Muscle of back (tissue), 3 donors: ENCODE measurements at regions not wholly inside any gene's neighbourhood (a gene's known extent, or its start where the extent isn't known, plus 50 kb on each side); places are given as distances from the start of the nearest gene placed in this dataset.

Experiments used
- DNase-seq, 3 donors: peaks; one replicate each; pipeline versions ENCODE4 v3.0.0 to v3.0.0-alpha.2; 2013

DNA sequence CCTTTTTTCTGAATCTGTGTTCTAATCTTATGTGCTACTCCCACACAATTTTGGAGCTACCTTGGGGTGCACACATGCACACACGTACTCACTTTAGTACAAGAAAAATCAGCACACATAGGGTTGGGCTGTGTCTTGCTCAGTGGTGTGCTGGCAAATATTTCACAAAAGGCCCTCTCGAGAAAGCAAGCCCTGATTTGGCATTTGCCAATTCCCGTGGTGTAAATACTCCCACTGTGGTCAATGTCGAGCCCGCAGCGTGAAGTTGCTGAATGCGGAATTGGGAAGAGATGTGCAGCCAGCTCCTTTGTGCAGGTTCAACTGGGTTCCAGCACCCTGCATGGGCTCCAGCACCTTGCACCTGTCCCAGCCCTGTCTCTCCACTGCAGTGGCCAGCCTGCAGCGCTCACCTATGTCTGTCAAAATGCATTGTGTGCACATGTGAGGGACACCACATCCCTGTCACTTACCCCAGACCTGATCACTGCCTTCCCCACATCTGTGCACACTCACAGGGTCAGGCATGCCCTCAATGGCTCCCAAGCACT lies 78.4 kb upstream of the WNT4 start:
- no peak for DNase-seq

DNA sequence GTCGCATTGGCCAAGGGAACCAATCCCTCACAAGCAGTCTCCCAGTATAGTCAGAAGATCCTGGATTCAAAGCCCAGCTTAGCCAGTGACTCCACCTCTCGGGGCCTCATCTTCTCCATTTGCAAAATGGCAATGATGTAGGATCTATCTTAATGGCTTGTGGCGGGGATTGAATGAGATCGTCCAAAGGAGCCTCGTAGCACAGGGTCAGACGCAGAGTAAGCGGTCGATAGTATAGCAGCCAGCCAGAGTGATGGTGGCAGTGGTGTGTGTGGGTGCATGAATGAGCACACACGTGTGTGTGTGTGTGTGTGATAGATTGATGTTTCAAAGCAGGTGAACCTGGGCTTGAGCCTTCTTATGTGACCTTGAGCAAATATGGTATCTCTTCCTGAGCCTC lies 79.8 kb upstream of the WNT4 start:
- no peak for DNase-seq

DNA sequence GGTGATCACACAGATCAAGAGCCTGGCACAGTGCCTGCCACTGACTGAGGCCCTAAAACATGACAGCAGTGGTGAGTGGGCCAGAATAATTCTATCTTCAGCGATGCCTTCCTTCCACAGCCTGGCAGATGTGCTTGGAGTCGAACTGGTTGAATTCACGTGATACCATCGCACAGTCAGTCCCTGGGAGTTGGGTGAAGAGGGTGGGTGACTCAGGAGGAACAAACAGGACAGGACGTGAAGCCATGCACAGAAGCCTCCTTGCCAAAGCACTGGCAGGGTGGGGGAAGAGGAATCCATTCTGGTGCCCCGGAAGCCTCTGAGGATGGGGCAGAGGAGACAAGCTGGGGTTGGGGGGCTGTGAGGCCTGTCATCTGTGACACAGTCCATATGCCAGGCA lies 80.3 kb upstream of the WNT4 start:
- DNase-seq, result no peak

DNA sequence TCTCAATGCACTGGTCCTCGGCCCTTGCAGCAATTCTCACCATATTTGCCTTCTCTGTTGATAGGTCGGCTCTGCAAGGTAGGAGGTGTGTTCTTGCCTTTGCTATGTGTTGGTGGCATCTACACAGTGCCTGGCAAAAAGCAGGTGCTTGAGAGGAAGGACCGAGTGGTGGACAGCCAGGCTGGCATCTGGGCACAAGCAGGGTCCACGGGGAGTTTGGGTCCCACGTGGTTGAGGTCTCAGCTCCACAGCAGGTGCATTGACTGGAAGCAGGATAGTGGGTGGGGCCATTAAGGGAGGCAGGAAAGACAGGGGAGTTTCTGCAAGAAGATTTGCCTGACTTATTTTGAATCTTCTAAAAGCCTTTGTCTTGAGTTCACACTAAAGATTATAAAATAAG lies 81.2 kb upstream of the WNT4 start:
- DNase-seq, result no peak

DNA sequence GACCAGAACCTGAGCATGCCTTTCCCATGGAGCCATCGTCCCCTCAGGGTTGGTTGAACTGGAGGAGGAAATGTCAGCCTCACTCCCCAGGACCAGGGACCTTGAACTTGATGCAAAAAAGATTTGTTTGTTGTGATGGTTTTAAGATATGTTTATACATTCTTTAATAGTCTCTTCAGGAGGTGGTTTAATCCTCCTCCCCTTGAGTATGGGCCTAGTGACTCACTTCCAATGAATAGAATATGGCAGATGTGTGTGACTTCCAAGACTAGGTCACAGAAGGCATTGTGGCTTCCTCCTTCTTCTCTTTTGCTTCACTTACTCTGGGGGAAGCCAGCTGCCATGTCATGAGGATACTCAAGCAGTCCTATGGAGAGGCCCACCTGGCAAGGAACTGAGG lies 81.7 kb upstream of the WNT4 start:
- DNase-seq, result no peak

DNA sequence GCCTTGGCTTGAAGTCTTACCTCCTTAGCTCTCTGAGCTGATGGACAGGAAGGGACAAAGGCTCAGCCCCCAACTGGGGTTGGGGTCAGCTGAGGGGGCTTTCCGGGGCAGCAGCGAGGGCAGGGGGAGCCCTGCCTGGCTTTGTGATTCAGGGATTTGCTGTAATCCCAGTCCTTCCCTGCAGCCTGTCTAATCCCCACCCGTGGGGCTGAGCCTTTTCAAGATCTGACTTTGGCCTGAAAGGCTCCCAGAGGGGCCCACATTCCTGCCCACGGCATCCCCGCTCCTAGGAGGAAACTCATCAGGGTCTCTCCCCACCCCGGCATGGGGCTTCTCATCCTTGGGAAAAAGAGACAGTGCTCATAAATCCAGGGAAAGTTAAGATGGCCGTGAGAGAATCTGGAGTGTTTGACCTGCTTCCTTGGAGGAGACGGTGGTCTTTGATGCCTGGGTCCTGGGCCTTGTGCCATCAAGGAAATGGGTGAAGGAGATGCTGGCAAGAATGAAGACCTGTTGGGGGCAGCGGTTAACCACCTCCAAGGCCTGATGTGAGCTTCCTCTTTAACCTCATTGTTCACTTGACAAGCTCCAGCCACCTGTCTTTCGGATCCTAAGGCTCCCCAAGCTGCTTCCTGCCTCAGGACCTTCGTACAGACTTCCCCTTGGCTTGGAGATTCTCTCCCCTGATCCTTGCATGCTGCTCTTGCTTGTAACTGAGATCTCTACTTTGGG lies 83.1 kb upstream of the WNT4 start:
- DNase-seq, result no peak

DNA sequence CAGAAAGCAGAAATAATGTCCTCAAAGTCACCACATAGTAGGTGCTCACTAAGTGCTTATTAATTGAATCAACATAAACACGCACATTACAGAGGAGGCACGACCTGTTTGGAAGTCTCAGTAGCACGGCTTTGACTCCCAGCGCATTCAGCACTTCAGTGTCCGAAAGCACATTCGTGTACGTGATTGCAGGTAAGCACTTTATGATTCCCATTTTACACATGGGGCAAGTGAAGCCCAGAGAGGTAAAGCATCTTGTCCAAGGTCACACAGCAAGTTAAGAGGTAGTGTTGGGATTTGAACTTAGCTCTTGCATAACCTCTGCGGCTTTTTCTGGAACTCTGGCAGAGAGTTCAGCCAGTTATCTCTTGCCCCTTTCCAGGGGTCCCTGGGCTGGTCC lies 85.2 kb upstream of the WNT4 start:
- no peak for DNase-seq

DNA sequence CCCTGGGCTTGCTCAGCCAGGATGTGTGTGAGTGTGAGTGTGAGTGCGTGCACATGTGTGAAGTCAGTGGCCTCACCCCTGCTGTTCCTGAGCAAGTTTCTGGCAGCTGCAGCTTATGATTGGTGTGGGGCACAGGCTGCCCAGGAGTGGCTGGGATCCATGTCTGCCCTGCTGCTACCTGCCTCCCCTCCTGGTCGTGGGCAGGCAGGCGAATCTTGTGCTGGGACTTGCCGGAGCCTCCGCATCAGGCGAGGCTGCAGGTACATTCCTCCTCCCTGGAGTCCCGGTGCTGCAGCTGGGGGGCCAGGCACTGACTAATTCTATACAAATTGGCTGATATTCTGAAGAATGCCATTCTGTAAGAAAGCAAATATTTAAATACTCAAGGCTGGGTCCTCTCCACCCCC lies 85.6 kb upstream of the WNT4 start:
- DNase-seq, result no peak

DNA sequence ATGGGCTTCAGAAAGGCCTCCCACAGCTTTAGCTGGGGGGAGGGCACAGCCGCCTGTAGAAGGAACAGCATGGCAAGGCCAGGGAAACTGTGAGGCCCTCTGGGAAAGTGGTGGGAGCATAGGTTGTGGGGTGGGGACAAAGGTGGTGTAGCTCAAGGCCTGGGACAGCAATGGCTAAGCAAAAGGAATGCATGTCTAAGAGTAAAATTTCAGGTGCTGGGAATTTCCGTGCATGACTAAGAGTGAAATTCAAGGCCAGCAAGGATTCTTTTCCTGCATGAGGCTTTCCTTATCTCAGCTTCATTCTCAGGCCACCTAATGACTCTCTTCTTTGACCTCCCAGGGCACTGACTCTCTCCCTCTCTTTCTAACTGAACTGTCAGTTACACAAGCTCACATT lies 86.5 kb upstream of the WNT4 start:
- no peak for DNase-seq

DNA sequence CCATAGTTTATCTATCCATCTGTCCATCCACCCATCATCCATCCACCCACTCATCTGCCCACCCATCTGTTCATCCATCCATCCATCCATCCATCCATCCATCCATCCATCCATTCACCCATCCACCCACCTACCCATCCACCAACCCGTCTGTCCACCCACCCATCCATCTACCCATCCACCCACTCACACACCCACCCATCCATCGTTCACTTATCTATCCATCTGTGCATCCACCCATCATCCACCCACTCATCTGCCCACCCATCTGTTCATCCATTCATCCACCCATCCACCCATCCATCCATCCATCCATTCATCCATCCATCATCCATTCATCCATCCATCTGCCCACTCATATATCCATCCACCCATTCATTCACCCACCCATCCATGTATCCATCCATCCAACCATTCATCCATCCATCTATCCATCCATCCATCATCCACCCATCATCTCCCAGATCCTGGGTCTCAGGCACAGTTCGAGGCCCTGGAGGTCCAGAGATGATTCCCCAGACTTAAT lies 88.2 kb upstream of the WNT4 start:
- DNase-seq, result no peak

DNA sequence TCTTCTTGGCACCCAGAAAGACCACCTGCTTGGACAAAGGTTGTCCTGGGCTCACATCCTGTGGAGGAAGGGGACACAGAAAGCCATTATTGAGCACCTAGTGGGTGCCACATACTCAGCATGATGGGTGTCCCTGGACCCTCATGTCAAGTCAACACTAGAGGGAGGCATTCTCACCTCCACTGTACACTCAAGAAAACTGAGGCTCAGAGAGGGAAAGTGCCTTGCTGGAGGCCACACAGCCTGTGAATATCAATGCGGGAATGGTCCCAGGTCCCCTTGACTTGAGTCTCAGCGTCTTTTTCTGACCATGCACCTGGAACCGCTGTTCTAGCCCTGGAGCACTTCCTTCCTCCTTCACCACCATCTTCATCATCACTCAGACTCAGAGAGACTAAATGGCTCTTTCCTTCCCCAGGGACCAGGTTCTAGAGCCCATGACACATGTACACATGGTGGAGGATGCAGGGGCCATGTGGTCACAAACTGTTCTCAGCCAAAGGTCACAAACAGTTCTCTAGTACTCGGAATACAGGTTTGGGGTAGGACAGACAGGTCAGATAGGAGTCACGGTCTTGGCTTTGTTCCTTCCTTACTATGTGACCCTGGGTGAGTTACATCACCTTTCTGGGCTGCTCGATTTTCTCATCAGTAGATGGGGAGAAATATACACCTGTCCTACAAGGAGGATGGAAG lies 89.2 kb upstream of the WNT4 start:
- no peak for DNase-seq

DNA sequence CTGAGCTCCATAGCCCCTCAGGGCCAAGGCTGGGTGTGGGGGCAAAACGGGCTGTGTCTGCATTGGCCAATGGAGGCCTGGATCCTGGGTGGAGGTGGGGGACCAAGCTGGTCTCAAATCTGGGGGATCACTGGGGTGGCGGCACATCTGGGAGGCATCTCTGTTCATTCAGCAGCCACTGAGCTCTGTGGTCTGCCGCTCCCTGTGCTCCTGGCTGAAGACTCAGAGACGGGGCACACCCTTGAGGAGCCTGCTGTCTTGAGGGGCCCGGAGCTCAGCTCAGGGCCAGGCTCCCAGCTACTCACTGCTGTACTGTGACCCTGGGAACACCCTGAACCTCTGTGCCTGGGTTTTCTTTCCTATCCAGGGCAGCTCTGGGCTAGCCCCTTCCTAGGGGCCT lies 90.3 kb upstream of the WNT4 start:
- DNase-seq, result no peak

DNA sequence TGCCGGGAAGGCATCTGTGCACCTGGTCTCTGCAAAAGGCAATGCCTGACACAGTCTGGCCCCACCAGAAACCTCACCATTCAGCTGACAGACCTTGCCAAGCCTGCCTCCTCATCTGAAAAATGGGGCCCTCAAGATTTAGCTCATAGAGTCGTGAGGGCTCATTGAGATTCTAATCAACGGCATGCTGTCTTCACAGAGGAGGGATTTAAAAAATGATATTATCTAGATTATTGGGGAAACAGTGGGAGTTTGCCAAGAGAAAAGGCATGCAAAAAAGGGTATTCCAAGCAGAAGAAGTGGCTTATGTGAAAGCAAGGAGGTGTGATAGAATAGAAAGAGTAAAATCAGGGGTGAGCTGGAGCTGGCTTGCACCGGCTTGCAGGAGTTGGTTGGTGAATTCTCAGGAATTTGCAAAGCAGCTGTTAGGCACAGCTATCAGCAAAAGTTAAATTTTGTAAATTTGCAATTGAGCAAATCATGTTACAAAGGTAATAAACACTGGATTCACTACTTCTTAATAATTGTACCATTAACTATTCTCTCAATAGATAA lies 91.7 kb upstream of the WNT4 start:
- no peak for DNase-seq

DNA sequence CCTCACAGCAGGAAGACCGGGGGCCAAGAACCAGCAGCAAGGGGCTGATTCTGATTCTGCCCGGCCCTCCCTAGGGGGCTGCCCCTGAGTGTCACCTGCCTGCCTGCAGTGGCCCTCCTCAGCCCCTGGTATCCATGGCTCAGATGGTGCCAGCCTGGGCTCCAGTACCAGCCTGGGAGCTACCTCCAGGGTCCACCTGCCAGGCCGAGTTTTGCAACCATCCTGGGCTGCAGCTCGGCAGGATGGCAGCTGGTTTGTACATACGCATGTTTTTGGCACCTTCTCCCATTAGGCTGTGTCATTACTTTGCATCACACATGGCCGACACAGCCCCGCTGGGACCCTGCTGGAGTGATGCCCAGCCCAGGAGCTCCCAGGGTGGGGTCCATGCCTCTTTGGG lies 93.3 kb upstream of the WNT4 start:
- no peak for DNase-seq

DNA sequence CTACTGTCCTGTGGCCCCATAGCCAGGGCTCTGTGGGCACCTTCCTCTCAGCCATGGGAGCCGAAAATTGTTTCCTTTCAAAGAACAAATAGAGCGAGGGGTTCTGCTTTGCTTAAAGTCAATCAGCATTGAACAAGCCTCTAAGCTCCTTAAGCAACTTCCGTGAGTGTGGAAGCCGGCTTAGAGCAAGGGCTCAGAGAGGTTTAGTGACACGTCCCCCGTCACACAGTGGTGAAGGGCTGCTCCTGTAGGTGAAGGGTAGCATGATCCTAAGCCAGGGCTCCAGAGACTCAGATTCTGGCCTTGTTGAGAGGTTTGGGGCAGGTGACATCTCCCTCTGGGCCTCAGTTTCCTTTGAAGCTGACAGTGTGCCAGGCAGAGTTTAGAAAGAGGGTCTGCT lies 94.0 kb upstream of the WNT4 start:
- DNase-seq, result no peak

DNA sequence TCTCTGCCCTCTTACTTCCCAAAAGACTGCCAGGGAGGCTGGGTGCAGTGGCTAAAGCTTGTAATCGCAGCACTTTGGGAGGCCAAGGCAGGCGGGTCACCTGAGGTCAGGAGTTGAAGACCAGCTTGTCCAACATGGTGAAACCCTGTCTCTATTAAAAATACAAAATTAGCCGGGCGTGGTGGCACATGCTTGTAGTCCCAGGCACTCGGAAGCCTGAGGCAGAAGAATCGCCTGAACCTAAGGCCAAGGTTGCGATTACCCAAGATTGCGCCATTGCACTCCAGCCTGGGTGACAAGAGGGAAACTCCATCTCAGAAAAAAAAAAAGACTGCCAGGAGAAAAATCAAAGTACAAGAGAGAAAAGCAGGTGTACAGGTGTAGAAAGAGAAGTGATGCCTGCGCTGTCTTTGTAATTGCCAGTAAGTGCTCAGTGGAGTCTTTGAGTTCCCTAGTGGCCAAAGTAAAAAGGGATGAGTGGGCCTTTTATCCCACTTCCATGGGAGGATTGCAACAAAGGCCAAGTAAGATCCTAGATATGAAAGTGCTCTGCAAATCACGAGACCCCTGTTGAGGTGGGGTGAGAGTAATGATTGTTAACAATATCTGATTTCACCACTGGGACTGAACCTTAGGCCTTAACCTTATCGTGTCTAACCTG lies 94.7 kb upstream of the WNT4 start:
- no peak for DNase-seq

DNA sequence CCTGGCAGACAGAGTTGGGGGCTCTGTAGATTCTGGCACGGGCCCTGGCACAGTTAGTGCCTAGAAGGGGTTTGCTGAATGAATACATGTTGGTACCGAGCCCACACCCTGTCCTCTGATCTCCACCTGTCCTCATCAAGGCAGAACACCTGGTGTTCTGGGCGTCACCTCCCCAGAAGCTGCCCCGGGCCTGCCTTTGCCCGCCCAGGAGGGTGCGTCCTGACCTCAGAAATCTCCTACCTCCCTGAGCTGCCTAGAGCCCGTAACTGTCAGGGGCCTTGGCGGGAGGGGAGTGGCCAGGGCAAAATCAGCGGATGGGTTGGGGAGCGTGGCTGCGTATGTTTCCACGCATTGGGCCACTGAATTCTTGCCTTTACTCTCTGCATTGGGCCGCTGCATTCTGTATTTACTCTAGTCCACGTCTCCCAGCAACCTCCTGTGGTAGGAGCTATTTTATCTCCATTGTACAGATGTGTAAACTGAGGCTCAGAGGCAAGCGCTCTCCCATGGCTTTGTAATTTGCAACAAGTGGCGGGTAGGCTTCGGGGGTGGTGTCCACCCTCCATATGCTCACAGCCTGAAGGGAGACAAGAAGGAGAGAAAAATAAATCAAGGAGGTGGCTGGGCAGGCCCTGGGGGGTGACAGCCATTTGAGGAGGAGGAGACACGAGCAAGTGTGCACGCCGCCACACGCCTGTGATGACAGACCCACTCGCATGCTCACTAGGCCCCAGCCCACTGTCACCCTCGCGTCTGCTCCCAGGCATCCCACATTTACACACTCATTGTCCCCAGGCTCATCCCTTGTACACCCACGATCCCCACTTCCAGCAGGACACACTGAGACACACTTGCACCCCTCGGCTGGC lies 95.7 kb upstream of the WNT4 start:
- DNase-seq, result no peak

DNA sequence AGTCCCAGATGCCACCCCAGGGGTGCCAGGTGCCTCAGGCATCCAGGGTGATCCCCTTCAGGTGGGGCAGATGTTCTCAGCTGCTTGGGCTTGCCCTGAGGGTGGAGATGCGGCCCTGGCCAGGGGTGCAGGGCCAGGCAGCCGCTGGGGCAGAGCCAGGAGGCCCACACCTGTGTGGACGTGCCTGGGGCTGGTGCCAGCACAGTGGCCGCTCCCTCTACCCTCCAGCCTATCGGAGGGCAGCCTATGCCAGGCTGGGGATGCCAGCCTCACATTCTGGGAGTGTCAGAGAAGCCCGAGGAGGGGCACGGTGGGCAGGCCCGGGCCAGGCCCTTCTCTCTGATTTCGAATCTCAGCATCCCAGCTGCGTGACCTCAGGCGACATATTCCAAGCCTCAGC lies 96.5 kb upstream of the WNT4 start:
- DNase-seq, result no peak

DNA sequence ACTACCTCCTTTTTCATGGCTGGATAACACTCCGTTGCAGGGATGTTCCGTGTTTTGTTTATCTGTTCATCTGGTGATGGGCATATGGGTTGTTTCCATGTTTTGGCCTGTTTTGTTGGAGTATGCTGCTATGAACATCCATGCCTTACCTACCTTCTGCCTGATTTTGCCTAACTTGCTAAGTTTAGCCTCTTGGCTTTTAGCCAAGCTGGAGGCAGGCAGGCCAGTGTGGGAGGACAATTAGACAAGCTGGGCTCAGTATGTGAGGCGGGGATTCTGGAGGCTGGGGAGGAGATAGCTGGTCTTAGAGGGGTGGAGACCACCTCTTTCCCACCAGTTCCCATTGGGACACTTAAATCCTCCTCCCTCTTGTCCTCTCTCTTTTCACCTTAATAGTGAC lies 98.4 kb upstream of the WNT4 start:
- no peak for DNase-seq

DNA sequence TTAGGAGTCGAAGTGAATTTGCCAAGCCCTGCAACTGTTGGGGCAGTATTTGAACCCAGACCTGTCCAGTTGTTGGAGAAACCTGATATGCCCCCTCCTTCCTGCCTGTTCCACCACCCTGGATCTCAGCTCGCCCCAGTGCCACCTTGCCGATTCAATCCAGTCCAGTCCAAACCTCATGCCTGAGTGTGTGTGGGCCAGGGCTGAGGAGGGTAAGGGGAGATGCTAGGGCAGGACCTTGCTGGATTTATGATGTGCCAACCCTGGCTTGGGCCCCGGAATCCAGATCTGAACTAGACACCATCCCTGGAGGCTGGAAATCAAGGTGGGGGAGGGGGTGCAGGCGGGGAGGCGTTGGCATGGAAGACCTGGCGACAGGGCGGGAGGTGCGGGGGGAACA lies 98.9 kb upstream of the WNT4 start:
- DNase-seq, result no peak

DNA sequence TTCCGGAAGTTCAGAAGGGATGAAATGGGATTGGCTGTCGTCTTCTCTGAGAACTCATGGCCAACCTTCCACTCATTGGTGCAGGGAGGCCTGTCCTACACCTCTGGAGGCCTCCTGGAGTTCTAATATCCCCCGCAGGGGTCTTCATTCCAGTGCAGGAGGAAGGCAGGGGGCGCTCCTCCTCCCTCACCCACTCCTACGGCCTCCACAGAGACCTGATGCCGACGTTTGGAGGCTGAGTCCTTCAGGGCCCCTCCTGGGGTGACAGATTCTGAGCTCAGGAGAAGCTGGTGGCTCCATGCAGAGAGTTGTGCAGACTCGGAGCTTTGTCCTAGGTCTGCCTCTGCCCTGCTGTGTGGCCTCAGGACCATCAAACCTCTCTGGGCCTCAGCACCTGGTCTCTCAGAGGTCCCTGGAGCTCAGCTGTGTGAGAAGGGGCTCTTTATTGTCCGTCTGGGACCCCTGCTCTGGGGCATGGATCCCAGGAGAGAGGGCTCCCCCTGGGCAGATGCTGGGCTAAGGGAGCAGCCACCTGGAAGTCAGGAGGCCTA lies 102.3 kb upstream of the WNT4 start:
- no peak for DNase-seq
